HG03135 (cell line): ENCODE measurements at regions not wholly inside any gene's neighbourhood (a gene's known extent, or its start where the extent isn't known, plus 50 kb on each side); places are given as distances from the start of the nearest gene placed in this dataset.
"Not testable (repeated sequence)": the region's sequence is repeated elsewhere in the genome, so short reads cannot be mapped to it uniquely, and the experiment has no call there.

ENCODE experiments used
- ATAC-seq: cut with Tn5 transposase; IDR thresholded peaks from one replicate; pipeline ENCODE4 v1.9.1; 2021; ENCODE audit warnings: mild to moderate bottlenecking, moderate library complexity; ENCODE audit not compliant: unreplicated experiment

DNA sequence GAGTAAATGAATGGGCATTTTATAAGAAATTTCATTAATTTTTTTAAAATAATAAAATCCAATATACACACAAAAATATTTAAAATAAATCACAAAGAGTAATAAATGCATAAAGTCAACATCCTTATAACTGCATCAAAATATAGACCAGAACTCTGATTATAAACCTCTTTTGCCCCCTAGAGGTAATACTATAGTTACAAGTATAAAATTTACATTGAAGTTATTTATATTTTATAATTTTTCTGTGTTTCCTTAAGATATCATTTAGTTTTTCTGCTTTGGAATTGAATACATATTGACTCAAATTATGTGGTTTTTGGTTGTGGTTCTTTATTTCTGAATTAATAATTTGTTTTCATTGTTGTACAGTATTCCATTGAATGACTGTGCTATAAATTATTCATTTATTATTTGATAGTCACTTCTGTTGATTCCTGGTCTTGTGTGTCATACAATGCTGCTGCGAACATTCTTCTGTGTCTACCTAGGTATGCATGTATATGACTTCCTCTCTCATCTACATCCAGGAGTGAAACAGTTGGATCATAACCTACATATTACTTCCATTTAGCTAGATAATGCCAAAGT lies 673.6 kb downstream of the IPMK start:
- no peak for ATAC-seq

- ATAC-seq: no peak
These were observed 687.8 kb downstream of the IPMK start for GRCh38 chr10:57579926-57580325.

DNA sequence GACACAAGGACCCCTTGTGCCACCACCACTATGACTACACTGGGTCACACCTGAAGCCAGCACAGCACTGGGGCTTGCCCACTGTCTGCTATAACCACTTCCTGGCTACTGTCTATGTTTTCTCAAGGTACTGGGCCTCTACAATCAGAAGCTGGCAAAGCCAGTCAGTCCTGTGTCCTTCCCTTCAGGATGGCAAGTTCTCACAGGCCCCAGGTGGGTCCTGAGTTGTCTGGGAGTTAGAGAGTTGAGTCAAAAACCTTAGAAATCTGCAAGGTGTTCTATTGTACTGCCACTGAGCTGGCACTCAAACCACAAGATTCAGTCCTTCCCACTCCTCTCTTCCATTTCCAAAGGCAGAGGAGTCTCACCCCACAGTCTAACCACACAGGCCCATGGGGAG lies 705.5 kb downstream of the IPMK start:
- ATAC-seq: no peak

- not testable (repeated sequence) for ATAC-seq
These were observed 715.9 kb downstream of the IPMK start for GRCh38 chr10:57551774-57552173.

DNA sequence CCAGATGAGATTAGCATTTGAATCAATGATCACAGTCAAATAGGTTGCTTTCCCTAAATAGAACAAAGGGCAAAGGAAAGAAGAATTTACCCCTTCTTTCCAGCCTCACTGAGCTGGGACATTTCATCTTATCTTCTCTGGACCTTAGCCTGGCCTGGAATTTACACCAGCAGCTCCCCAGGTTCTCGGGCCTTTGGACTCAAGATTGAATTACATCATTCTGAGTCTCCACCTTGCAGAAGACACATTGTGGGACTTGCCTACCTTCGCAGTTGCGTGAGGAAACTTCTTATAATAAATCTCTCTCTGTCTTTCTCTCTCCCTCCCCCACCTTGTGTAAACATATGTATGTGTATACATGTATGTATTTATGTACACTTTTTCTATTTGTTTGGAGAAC lies 732.4 kb downstream of the IPMK start:
- ATAC-seq: no peak

DNA sequence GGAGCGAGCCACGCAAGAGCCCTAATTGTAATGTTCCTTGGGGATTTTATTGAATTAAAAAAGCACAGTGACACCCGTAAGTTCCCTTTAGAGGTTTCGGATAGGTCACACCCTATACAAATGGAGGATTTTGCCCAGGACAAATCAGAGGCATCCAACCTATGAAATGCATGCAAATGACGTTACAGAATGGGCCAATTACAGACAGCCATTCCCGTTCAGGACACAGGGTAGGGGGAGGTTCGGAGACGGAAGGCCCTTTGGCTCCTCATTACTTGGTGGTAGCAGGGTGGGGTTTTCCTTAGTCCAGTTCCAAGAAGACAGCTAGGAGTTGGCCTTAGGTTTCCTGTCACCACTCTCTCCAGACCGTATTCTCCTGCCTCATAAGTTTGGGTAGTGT lies 754.1 kb downstream of the IPMK start:
- no peak for ATAC-seq

GRCh38 chr10:57507788-57508187 lies 759.9 kb downstream of the IPMK start:
- no peak for ATAC-seq

- ATAC-seq: no peak
These were observed 761.1 kb downstream of the IPMK start for GRCh38 chr10:57506414-57507094.

DNA sequence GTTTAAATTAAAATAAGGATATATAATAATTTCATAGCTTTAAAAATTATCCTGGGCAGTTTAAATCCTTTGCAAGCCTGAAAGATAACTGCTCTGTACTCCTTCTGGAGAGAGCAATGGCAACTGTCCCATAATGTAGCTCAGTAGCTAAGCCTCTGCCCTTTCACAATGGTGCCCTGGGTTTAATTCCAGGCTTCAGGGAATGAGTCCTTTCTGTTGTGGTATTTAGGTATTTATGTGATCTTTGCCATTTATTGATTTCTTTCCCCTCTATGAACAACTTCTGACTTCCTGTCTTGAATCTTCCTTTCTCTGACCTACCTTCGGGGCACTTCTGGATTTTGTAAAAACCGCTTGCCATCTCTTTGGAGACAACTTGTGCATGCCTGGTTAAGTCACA lies 773.2 kb downstream of the IPMK start:
- ATAC-seq: no peak

DNA sequence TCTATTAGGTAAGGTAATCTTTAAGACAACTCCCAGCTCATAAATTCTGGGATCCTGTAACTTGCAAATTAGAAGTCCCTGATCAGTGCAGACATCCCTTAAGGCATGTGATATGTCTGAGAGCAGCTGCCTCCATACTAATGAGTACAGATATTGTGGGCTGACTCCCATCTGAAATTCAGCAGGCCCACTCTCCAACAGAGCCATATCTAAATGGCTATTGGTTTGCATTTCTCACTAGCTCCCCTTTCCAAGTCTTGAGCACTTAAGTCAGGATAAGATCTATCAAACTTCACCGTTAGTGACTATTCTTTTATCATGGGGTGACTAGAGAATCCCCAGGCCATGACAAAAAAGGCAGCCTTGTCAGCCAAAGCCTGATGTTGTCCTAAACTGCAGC lies 785.4 kb downstream of the IPMK start:
- ATAC-seq: no peak

- no peak for ATAC-seq
These were observed 794.7 kb downstream of the IPMK start for GRCh38 chr10:57472823-57473619.

- ATAC-seq: no peak
These were observed 798.7 kb downstream of the IPMK start for GRCh38 chr10:57468894-57469432.

DNA sequence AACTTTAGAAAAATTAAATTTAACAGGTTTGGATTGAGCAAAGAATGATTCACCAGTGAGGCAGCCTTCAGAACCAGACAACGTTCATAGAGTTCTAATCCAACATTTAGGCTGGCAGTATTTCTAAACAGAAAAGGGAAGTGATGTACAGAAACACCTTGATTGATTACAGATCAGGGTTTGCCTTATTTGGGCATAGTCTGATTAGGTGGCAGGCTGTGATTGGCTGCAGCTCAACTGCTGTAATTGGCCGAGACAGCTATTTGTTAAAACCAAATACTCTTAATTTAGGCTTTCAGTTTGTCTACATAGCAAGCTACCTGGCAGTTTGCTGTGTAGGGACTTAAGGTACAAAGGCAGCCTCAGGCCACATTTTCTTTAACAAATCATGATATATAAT lies 802.5 kb downstream of the IPMK start:
- ATAC-seq: no peak

DNA sequence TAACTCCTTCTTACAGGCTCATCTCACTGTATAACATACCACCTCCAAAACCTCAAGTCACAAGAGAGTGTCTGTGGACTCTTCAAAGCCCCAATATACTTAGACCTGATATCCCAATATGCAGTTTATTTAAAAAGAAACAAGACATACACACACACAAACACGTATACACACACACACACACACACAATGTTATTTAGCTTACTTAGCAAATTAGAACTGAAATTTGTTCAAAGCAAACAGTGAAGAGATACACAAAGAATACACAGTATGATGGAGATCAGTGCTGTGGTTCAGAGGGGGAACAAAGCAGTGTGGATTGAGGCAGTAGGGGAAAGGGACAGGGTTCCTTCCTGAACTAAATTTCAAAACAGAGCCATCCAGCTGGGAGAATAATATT lies 807.2 kb downstream of the IPMK start:
- ATAC-seq: no peak

DNA sequence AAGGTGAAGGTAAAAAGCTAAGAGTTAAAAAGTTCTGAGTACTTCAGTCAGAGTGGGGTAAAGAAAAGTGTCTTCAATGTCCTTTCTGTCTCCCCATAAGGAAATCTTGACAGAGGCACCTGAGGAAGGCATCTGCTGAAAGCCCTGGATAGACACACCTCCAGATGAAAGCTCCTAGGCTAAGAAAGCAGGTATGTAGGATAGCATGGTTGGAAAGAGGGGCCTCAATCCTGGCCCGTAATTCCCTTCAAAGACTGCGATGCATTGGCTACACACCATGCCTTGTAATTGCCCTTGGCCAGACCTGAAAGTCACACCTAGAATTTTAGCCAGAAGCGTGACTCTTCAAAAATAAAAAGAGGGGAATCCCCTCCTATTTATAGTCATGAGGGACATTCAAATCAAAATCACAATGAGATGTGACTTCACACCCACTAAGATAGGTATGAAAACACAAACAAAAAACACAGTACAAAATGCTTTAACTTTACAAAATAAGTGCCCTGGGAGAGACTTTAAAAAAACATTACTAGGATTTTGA lies 809.7 kb downstream of the IPMK start:
- ATAC-seq: no peak

DNA sequence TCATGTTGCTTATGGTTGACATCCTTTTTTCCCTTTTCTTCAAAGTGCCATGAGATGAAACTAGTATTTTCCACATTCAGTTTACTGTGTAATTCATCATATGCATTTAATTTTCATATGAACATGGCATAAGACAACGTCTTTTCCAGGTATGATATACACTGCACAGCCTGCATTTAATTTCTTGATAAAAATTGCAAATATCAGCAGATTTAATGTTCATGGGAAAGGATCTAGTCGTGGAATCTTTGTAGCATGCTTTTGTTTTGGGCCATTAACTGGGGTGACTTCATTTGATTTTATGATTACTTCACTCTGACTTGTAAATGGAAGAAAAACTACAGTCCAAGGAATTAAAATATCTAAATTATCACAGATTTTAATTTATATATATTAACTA lies 837.3 kb downstream of the IPMK start:
- ATAC-seq: no peak

DNA sequence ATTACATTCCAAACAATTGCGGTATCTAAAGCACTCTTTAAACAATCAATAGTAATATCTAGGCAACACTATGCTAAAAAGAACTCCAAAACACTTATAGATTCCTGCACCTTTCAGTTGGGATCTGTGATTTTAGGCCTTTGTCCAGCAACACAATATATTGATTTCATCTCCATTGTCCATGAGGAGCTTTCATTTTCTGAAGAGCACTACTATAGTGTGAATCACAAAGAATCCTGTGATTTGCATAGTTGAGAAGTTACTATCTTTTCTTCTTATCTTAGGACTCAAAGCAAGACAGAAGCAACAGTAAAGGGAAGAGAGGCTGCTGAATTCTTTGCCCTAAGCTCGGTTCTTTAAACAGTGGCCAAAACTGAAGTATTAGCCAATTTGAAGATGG lies 846.8 kb downstream of the IPMK start:
- no peak for ATAC-seq

DNA sequence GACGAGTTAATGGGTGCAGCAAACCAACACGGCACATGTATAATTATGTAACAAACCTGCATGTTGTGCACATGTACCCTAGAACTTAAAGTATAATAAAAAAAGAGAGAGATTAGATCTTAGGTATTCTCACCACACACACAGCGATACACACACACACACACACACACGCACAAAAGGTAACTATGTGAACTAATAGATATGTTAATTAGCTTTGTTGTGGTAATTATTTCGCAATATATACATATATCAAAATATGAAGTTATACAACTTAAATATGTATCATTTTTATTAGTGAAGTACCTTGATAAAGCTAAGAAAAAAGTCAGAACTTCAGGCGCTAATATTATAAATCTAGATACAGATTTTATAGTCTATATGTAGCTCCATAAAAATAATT lies 849.2 kb downstream of the IPMK start:
- no peak for ATAC-seq

DNA sequence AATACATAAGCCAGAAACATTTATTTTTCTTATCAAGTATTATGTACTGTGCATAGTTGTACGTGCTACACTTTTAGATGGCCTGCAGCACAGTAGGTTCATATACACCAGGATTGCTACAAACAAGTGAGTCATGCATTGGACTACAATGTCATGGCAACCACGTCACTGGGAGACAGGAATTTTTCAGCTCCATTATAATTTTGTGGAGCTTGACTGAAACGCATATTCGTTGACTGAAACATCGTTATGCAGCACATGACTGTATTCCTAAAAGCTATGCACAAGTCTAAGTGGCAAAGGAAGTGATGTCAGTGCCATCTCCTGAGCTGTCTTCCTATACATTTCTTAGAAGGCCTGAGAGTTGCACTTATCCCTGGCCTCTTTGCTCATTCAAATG lies 871.8 kb downstream of the IPMK start:
- no peak for ATAC-seq

DNA sequence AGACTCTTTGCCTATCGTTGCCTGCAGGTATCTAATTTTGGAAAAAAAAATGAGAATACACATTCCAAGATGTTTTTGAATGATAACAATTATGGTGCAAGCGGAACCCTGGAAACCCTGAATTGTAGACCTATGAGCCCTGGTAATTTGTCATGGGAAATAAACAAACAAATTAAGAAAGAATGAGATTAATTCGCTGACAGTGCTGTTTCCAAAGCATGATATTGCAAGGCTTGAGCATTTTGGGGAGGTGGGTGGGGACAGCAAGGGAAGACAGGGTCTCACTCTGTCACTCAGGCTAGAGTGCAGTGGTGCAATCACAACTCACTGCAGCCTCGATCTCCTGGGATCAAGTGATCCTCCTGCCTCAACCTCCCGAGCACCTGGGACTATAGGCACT lies 900.3 kb downstream of the IPMK start:
- ATAC-seq: no peak

DNA sequence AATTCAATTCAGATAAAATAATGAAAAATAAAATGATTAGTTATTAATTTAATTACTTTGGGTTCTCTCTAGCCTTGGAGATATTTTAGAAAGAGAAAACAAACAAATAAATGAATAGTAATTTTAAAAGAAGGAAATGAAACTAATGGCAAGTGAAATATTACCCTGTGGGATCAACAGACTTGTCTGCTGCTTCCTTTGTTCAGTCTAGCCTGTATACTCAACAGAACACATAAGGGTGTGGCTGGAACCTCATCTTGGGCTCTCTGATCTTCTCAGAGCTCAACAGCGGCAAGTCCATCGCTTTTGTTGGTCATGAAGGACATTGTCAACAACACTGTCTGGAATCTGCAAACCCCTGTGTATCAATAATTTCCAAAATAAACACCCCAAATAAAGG lies 904.9 kb downstream of the IPMK start:
- ATAC-seq: peak; percentile 91
